Smooth muscle cell (in vitro differentiated cells): ENCODE measurements at regions not wholly inside any gene's neighbourhood (a gene's known extent, or its start where the extent isn't known, plus 50 kb on each side); places are given as distances from the start of the nearest gene placed in this dataset.

Source experiments
- DNase-seq: peaks from one replicate; lab custom pipeline; 2025; ENCODE audit not compliant: unreplicated experiment; lab: John Stamatoyannopoulos, UW
- H2AFZ ChIP-seq: fragments of 200-600 bp; sonication (generic); 2 replicates; pipeline ENCODE4 v1.6.0; 2016; ENCODE audit warnings: antibody characterized with exemption, low read depth, mild to moderate bottlenecking
- H3F3A ChIP-seq: fragments of 200-600 bp; sonication (generic); 2 replicates; pipeline ENCODE4 v1.6.0; 2017; ENCODE audit warnings: antibody characterized with exemption, low read depth
- H3K27ac ChIP-seq: fragments of 200-600 bp; sonication (generic); 2 replicates; pipeline ENCODE4 v1.5.1; 2016; ENCODE audit warnings: low read depth, mild to moderate bottlenecking
- H3K27me3 ChIP-seq: fragments of 200-600 bp; sonication (generic); 2 replicates; pipeline ENCODE4 v1.6.1; 2016; ENCODE audit warnings: low read depth, mild to moderate bottlenecking
- H3K36me3 ChIP-seq: fragments of 200-600 bp; sonication (generic); 2 replicates; pipeline ENCODE4 v1.5.1; 2016; ENCODE audit warnings: low read depth
- H3K4me1 ChIP-seq: fragments of 200-600 bp; sonication (generic); 2 replicates; pipeline ENCODE4 v1.5.1; 2016; ENCODE audit warnings: low read depth
- H3K4me2 ChIP-seq: fragments of 200-600 bp; sonication (generic); 2 replicates; pipeline ENCODE4 v1.6.0; 2016; ENCODE audit warnings: mild to moderate bottlenecking
- H3K4me3 ChIP-seq: fragments of 200-600 bp; sonication (generic); 2 replicates; pipeline ENCODE4 v1.5.1; 2016; ENCODE audit warnings: mild to moderate bottlenecking
- H3K79me2 ChIP-seq: fragments of 200-600 bp; sonication (generic); 2 replicates; pipeline ENCODE4 v1.6.0; 2016; ENCODE audit warnings: low read depth, mild to moderate bottlenecking
- H3K9ac ChIP-seq: fragments of 200-600 bp; sonication (generic); 2 replicates; pipeline ENCODE4 v1.6.0; 2016; ENCODE audit warnings: low read depth
- H3K9me3 ChIP-seq: fragments of 200-600 bp; sonication (generic); replicated peaks from 2 replicates; pipeline ENCODE4 v1.5.1; 2016; ENCODE audit warnings: low read depth
- H4K20me1 ChIP-seq: fragments of 200-600 bp; sonication (generic); 2 replicates; pipeline ENCODE4 v1.6.0; 2016; ENCODE audit warnings: low read depth
- CTCF ChIP-seq: fragments of 200-600 bp; sonication (generic); IDR thresholded peaks from 2 replicates; pipeline ENCODE4 v1.5.1; 2017; ENCODE audit warnings: borderline replicate concordance, mild to moderate bottlenecking, antibody characterized with exemption; ENCODE audit not compliant: insufficient read depth, poor library complexity, severe bottlenecking
- WGBS: methylation state at CpG from one replicate; pipeline ENCODE4 v1.1.7; 2016; ENCODE audit warnings: low lambda C conversion rate; 5-methylcytosine and 5-hydroxymethylcytosine counted together

GRCh38 chr13:63706751-63707150, 2291.1 kb upstream of the PCDH20 start:
- Histone ChIP-seq H2AFZ (no peak overlapping the region), H3K9me3 (no peaks in the 10 kb centered on the region), H3K27me3 (no peaks in the 10 kb centered on the region), H4K20me1 (no peaks in the 10 kb centered on the region), H3K4me2 (no peak overlapping the region), H3K4me1 (no peaks in the 10 kb centered on the region), H3K4me3 (no peak overlapping the region), H3K79me2 (no peaks in the 10 kb centered on the region), H3K27ac (no peak overlapping the region), H3K9ac (no peak overlapping the region), H3F3A (no peaks in the 10 kb centered on the region), H3K36me3 (no peaks in the 10 kb centered on the region)
- WGBS: 72% methylated on average over 2 of the region's 2 CpGs
- TF ChIP-seq CTCF: no peak
- no peak for DNase-seq

GRCh38 chr13:63704521-63704920, 2288.9 kb upstream of the PCDH20 start:
- no peaks in the 10 kb centered on the region for H3K36me3 ChIP-seq
- 93% methylated on average over 4 of the region's 4 CpGs for WGBS
- no peaks in the 10 kb centered on the region for H4K20me1 ChIP-seq

GRCh38 chr13:63700350-63700749, 2284.7 kb upstream of the PCDH20 start:
- Histone ChIP-seq H3K4me1 (no peaks in the 10 kb centered on the region), H4K20me1 (no peaks in the 10 kb centered on the region), H3F3A (no peaks in the 10 kb centered on the region), H3K27me3 (no peaks in the 10 kb centered on the region), H3K9me3 (no peaks in the 10 kb centered on the region), H3K27ac (no peak overlapping the region), H3K4me3 (no peak overlapping the region), H2AFZ (no peak overlapping the region), H3K9ac (no peak overlapping the region), H3K4me2 (no peak overlapping the region), H3K79me2 (no peaks in the 10 kb centered on the region), H3K36me3 (no peaks in the 10 kb centered on the region)
- DNase-seq: no peak
- 83% methylated on average over 3 of the region's 3 CpGs for WGBS
- no peak for TF ChIP-seq CTCF

More at GRCh38 chr13:63704521-63704920, 2288.9 kb upstream of the PCDH20 start:
- Histone ChIP-seq H3F3A (no peaks in the 10 kb centered on the region), H3K27me3 (no peaks in the 10 kb centered on the region), H3K4me2 (no peak overlapping the region), H3K4me1 (no peaks in the 10 kb centered on the region), H3K27ac (no peak overlapping the region), H3K79me2 (no peaks in the 10 kb centered on the region), H3K9me3 (no peaks in the 10 kb centered on the region), H2AFZ (no peak overlapping the region), H3K4me3 (no peak overlapping the region), H3K9ac (no peak overlapping the region)
- DNase-seq: no peak
- TF ChIP-seq CTCF: no peak

GRCh38 chr13:63699948-63700347, 2284.3 kb upstream of the PCDH20 start:
- no peak overlapping the region for H3K4me3 ChIP-seq
- H4K20me1 ChIP-seq: no peaks in the 10 kb centered on the region
- no peak overlapping the region for H3K9ac ChIP-seq
- no peaks in the 10 kb centered on the region for H3K27me3 ChIP-seq
- H3F3A ChIP-seq: no peaks in the 10 kb centered on the region
- H3K9me3 ChIP-seq: no peaks in the 10 kb centered on the region
- no peaks in the 10 kb centered on the region for H3K79me2 ChIP-seq
- no peak overlapping the region for H2AFZ ChIP-seq
- no peak for TF ChIP-seq CTCF
- H3K27ac ChIP-seq: no peak overlapping the region
- H3K4me1 ChIP-seq: no peaks in the 10 kb centered on the region
- DNase-seq: no peak
- no peaks in the 10 kb centered on the region for H3K36me3 ChIP-seq
- WGBS: 98% methylated on average over 5 of the region's 5 CpGs
- no peak overlapping the region for H3K4me2 ChIP-seq
